GM23338 (cell line): ENCODE measurements at regions not wholly inside any gene's neighbourhood (a gene's known extent, or its start where the extent isn't known, plus 50 kb on each side); places are given as distances from the start of the nearest gene placed in this dataset.

Experiments used
- ATAC-seq: fragments of 200-7000 bp; cut with Tn5 transposase; 3 replicates; pipeline ENCODE4 v1.9.1; 2020
- DNase-seq: peaks from one replicate; pipeline ENCODE4 v3.0.0-alpha.2; 2015; ENCODE audit warnings: low spot score
- H2AFZ ChIP-seq: fragments of 200-600 bp; sonication (generic); 2 replicates; pipeline ENCODE4 v1.8.0; 2016; ENCODE audit warnings: antibody characterized with exemption, mild to moderate bottlenecking, moderate library complexity
- H3F3A ChIP-seq: fragments of 200-600 bp; sonication (generic); replicated peaks from 2 replicates; pipeline ENCODE4 v1.8.0; 2017; ENCODE audit warnings: antibody characterized with exemption, mixed run types, low read depth
- H3K27ac ChIP-seq: fragments of 200-600 bp; sonication (generic); 2 replicates; pipeline ENCODE4 v1.6.1; 2016; ENCODE audit warnings: low read depth
- H3K27me3 ChIP-seq: fragments of 200-600 bp; sonication (generic); 2 replicates; pipeline ENCODE4 v1.8.0; 2016; ENCODE audit warnings: mild to moderate bottlenecking, mixed run types, moderate library complexity; ENCODE audit not compliant: insufficient read depth
- H3K36me3 ChIP-seq: fragments of 200-600 bp; sonication (generic); 2 replicates; pipeline ENCODE4 v1.8.0; 2016; ENCODE audit warnings: mild to moderate bottlenecking; ENCODE audit not compliant: insufficient read depth
- H3K4me1 ChIP-seq: fragments of 200-600 bp; sonication (generic); 2 replicates; pipeline ENCODE4 v1.8.0; 2016; ENCODE audit warnings: mild to moderate bottlenecking, moderate library complexity; ENCODE audit not compliant: insufficient read depth
- H3K4me2 ChIP-seq: fragments of 200-600 bp; sonication (generic); 2 replicates; pipeline ENCODE4 v1.7.1; 2017; ENCODE audit warnings: mixed run types
- H3K4me3 ChIP-seq: fragments of 200-600 bp; sonication (generic); 2 replicates; pipeline ENCODE4 v1.6.1; 2016; ENCODE audit warnings: mixed run types
- H3K79me2 ChIP-seq: fragments of 200-600 bp; sonication (generic); replicated peaks from 2 replicates; pipeline ENCODE4 v1.8.0; 2017; ENCODE audit warnings: mild to moderate bottlenecking; ENCODE audit not compliant: insufficient read depth
- H3K9me2 ChIP-seq: fragments of 200-600 bp; sonication (generic); 2 replicates; pipeline ENCODE4 v1.8.0; 2017; ENCODE audit not compliant: insufficient read depth
- H4K20me1 ChIP-seq: fragments of 200-600 bp; sonication (generic); replicated peaks from 2 replicates; pipeline ENCODE4 v1.8.0; 2017; ENCODE audit warnings: mild to moderate bottlenecking; ENCODE audit not compliant: insufficient read depth
- H3K27ac Mint-ChIP-seq: 2 replicates; pipeline ENCODE4 v1.8.0; 2020; ENCODE audit warnings: inconsistent platforms, mild to moderate bottlenecking, moderate library complexity, mixed read lengths
- H3K27me3 Mint-ChIP-seq: 3 replicates; pipeline ENCODE4 v1.8.0; 2022; ENCODE audit warnings: low read depth, mild to moderate bottlenecking, moderate library complexity, mixed read lengths, inconsistent platforms; ENCODE audit not compliant: insufficient read depth, poor library complexity
- H3K36me3 Mint-ChIP-seq: 3 replicates; pipeline ENCODE4 v1.8.0; 2021; ENCODE audit warnings: low read depth, mild to moderate bottlenecking, inconsistent platforms, moderate library complexity, mixed read lengths
- H3K4me1 Mint-ChIP-seq: 3 replicates; pipeline ENCODE4 v1.8.0; 2020; ENCODE audit warnings: mild to moderate bottlenecking, inconsistent platforms, mixed read lengths
- H3K4me3 Mint-ChIP-seq: 3 replicates; pipeline ENCODE4 v1.8.0; 2021; ENCODE audit warnings: moderate library complexity, mild to moderate bottlenecking, inconsistent platforms, mixed read lengths
- H3K9me3 Mint-ChIP-seq: 3 replicates; pipeline ENCODE4 v1.8.0; 2020; ENCODE audit warnings: moderate library complexity, mild to moderate bottlenecking, inconsistent platforms, mixed read lengths
- CREB1 ChIP-seq: fragments of 250-450 bp; sonication (Bioruptor Pico); IDR thresholded peaks from 2 replicates; pipeline ENCODE4 v1.5.0; 2020; ENCODE audit warnings: low read depth, mild to moderate bottlenecking, moderate library complexity
- CTCF ChIP-seq, 2 experiments: fragments of 200-600 bp in 1 of 2; sonication (generic) in 1 of 2; conservative IDR thresholded peaks; 2 replicates each; pipeline versions ENCODE4 v1.5.1 to v1.6.1; 2016 to 2017; ENCODE audit warnings: antibody characterized with exemption in 2 of 2, low read depth in 2 of 2, mild to moderate bottlenecking in 2 of 2, moderate library complexity in 1 of 2
- ETS1 ChIP-seq: IDR thresholded peaks from 2 replicates; pipeline ENCODE4 v1.6.1; 2016; ENCODE audit warnings: antibody characterized with exemption
- EZH2 ChIP-seq: fragments of 200-600 bp; sonication (generic); IDR thresholded peaks from one replicate; pipeline ENCODE4 v1.8.0; 2017; ENCODE audit warnings: antibody characterized with exemption, mild to moderate bottlenecking, low read depth; ENCODE audit not compliant: unreplicated experiment
- EZH2phosphoT487 ChIP-seq: fragments of 200-600 bp; sonication (generic); IDR thresholded peaks from one replicate; pipeline ENCODE4 v1.8.1; 2018; ENCODE audit warnings: antibody characterized with exemption; ENCODE audit not compliant: unreplicated experiment
- JUNB ChIP-seq: IDR thresholded peaks from one replicate; pipeline ENCODE4 v1.6.1; 2016; ENCODE audit warnings: antibody characterized with exemption; ENCODE audit not compliant: unreplicated experiment
- NANOG ChIP-seq: IDR thresholded peaks from 2 replicates; pipeline ENCODE4 v1.6.1; 2016; ENCODE audit warnings: antibody characterized with exemption, borderline replicate concordance
- POLR2AphosphoS5 ChIP-seq: IDR thresholded peaks from 2 replicates; pipeline ENCODE4 v1.6.1; 2016; ENCODE audit warnings: antibody characterized with exemption, low read depth
- ZNF114 ChIP-seq: fragments of 250-450 bp; sonication (Bioruptor Pico); IDR thresholded peaks from 2 replicates; pipeline ENCODE4 v1.5.0; 2020; ENCODE audit warnings: mild to moderate bottlenecking, moderate library complexity
- ZNF462 ChIP-seq: fragments of 250-450 bp; sonication (Bioruptor Pico); IDR thresholded peaks from 2 replicates; pipeline ENCODE4 v1.5.0; 2020; ENCODE audit warnings: mild to moderate bottlenecking, moderate library complexity

- Histone ChIP-seq H3F3A (no peaks in the 10 kb centered on the region), H3K4me1 (no peaks in the 10 kb centered on the region), H3K27ac (no peak overlapping the region), H3K4me3 (no peak overlapping the region), H3K9me2 (peaks cover 2% of the 10 kb centered on the region), H3K4me2 (no peak overlapping the region), H3K79me2 (no peaks in the 10 kb centered on the region), H3K27me3 (no peaks in the 10 kb centered on the region), H3K36me3 (no peaks in the 10 kb centered on the region), H2AFZ (no peak overlapping the region), H4K20me1 (no peaks in the 10 kb centered on the region)
- Mint-ChIP-seq H3K27me3 (no peaks in the 10 kb centered on the region), H3K36me3 (no peaks in the 10 kb centered on the region), H3K4me1 (no peaks in the 10 kb centered on the region), H3K9me3 (0 out of 3 replicates have a peak, but pooled peaks cover 4% of the 10 kb centered on the region), H3K4me3 (no peak overlapping the region), H3K27ac (no peak overlapping the region)
- ATAC-seq (no peak), DNase-seq (no peak)
- TF ChIP-seq CTCF (conservative IDR thresholded peaks at IDR 0.05; ENCODE audit: low read depth in 2 of 2) (no peak), EZH2phosphoT487 (no peak), CREB1 (CRISPR knock-in tag) (no peak), NANOG (no peak), ZNF114 (CRISPR knock-in tag) (no peak), POLR2AphosphoS5 (no peak), ZNF462 (CRISPR knock-in tag) (no peak), EZH2 (no peak), ETS1 (no peak), JUNB (no peak)
These were observed 383.4 kb downstream of the CDH11 start for GRCh38 chr16:64738321-64738960.
